ENCODE measurements at regions not wholly inside any gene's neighbourhood (a gene's known extent, or its start where the extent isn't known, plus 50 kb on each side); places are given as distances from the start of the nearest gene placed in this dataset.

- TF ChIP-seq CTCF (conservative IDR thresholded peaks at IDR 0.05) (no peak), ZFX (IDR thresholded peaks at IDR 0.05) (no peak)
Measured at GRCh38 chr5:142254431-142254830, 70.4 kb downstream of the SPRY4 start.
